ENCODE measurements at regions not wholly inside any gene's neighbourhood (a gene's known extent, or its start where the extent isn't known, plus 50 kb on each side); places are given as distances from the start of the nearest gene placed in this dataset.

DNA sequence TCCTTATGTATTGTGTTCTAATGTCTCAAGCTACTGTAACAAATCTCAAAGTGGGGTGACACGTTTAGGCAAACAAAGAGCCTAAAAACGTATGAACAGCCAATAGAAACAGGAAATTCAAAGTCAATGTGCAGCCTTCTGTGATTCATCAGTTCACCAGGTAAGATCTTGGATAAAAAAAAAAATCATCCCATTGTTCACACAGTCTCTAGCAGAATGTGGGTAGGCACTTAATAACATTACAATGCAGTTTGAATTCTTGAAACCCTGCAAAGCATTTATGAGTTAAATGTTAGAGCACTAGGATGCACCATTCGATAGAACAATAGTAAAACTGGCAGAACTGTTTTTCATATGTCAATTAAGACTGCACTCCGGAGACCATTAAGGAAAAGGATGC lies 88.2 kb upstream of the HDAC9 start:
- Histone ChIP-seq H3K27ac (ENCODE audit: extremely low read depth, low read depth, low read length) (no peak overlapping the region), H3K4me1 (ENCODE audit: control insufficient read depth, insufficient read depth, low read length) (no peaks in the 10 kb centered on the region), H3K36me3 (ENCODE audit: control insufficient read depth in 2 of 2, insufficient read depth in 1 of 2, low read length in 2 of 2) (no peaks in the 10 kb centered on the region), H3K4me3 (ENCODE audit: low read depth, low read length) (no peak overlapping the region), H3K9me3 (ENCODE audit: control insufficient read depth, insufficient read depth, low read depth, low read length) (no peaks in the 10 kb centered on the region)
- no peak for TF ChIP-seq ZFP37 (tag by site-specific recombination; IDR thresholded peaks at IDR 0.05)
- no peak for TF ChIP-seq PRDM10 (tag by site-specific recombination; IDR thresholded peaks at IDR 0.05)
- TF ChIP-seq TSHZ1 (tag by site-specific recombination; IDR thresholded peaks at IDR 0.05; ENCODE audit: borderline replicate concordance) = no peak
- no peak for TF ChIP-seq ZNF624 (tag by site-specific recombination; IDR thresholded peaks at IDR 0.05)
- POLR2A ChIA-PET = no interaction called here
- CTCF ChIA-PET = interaction anchor here (1.0 kb wide), 1 partner anchor 51 kb away, joined by 3 read pairs; no protein-coding TSS in a partner anchor

- no peaks in the 10 kb centered on the region for H3K36me3 ChIP-seq (ENCODE audit: control insufficient read depth in 2 of 2, insufficient read depth in 1 of 2, low read length in 2 of 2)
- TF ChIP-seq ELK4 (IDR thresholded peaks at IDR 0.05; ENCODE audit: borderline replicate concordance, low read depth, low read length) (no peak), ZNF621 (tag by site-specific recombination; IDR thresholded peaks at IDR 0.05) (no peak), YY1 (tag by site-specific recombination; IDR thresholded peaks at IDR 0.05) (no peak), SETDB1 (IDR thresholded peaks at IDR 0.05; ENCODE audit: insufficient read length, low read length) (no peak), ZNF600 (tag by site-specific recombination; IDR thresholded peaks at IDR 0.05) (no peak)
- TF ChIP-seq, protein P1, sequence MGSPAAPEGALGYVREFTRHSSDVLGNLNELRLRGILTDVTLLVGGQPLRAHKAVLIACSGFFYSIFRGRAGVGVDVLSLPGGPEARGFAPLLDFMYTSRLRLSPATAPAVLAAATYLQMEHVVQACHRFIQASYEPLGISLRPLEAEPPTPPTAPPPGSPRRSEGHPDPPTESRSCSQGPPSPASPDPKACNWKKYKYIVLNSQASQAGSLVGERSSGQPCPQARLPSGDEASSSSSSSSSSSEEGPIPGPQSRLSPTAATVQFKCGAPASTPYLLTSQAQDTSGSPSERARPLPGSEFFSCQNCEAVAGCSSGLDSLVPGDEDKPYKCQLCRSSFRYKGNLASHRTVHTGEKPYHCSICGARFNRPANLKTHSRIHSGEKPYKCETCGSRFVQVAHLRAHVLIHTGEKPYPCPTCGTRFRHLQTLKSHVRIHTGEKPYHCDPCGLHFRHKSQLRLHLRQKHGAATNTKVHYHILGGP (tag by site-specific recombination; IDR thresholded peaks at IDR 0.05) = no peak
- H3K4me1 ChIP-seq (ENCODE audit: control insufficient read depth, insufficient read depth, low read length) = no peaks in the 10 kb centered on the region
- ChIA-PET CTCF (interaction anchor here (0.6 kb wide), 1 partner anchor 259 kb away, joined by 3 read pairs; no protein-coding TSS in a partner anchor), POLR2A (interaction anchor here (0.6 kb wide), 1 partner anchor 13 kb away, joined by 3 read pairs; no protein-coding TSS in a partner anchor)
- no peak overlapping the region for H3K4me3 ChIP-seq (ENCODE audit: low read depth, low read length)
- no peak overlapping the region for H3K27ac ChIP-seq (ENCODE audit: extremely low read depth, low read depth, low read length)
- no peaks in the 10 kb centered on the region for H3K9me3 ChIP-seq (ENCODE audit: control insufficient read depth, insufficient read depth, low read depth, low read length)
Measured at GRCh38 chr7:18408461-18408860, 87.1 kb upstream of the HDAC9 start.

DNA sequence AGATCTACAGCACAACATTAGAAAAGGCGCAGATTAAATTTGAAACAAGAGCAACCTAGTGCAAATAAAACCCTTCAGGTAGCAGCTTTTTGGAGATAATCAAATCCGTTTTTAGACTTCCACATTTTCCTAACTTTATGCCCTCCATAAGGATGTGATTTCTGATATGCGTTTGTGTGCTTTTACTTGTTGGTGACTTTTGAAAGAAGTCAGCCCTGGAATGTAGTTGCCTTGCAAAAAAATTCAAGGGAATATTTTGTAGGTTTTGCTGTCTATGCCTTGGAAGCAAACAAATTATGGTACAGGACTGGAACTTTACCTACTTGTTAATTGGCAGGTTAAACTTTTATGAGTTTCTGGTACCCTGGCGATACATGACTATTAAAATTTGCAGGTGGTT lies 86.7 kb upstream of the HDAC9 start:
- no peaks in the 10 kb centered on the region for H3K36me3 ChIP-seq (ENCODE audit: control insufficient read depth in 2 of 2, insufficient read depth in 1 of 2, low read length in 2 of 2)
- CTCF ChIA-PET = interaction anchor here (0.6 kb wide), 1 partner anchor 259 kb away, joined by 3 read pairs; no protein-coding TSS in a partner anchor
- no peak overlapping the region for H3K4me3 ChIP-seq (ENCODE audit: low read depth, low read length)
- POLR2A ChIA-PET = interaction anchor here (0.6 kb wide), 1 partner anchor 13 kb away, joined by 3 read pairs; no protein-coding TSS in a partner anchor
- H3K9me3 ChIP-seq (ENCODE audit: control insufficient read depth, insufficient read depth, low read depth, low read length) = no peaks in the 10 kb centered on the region
- no peaks in the 10 kb centered on the region for H3K4me1 ChIP-seq (ENCODE audit: control insufficient read depth, insufficient read depth, low read length)
- H3K27ac ChIP-seq (ENCODE audit: extremely low read depth, low read depth, low read length) = no peak overlapping the region
- TF ChIP-seq, protein P2, sequence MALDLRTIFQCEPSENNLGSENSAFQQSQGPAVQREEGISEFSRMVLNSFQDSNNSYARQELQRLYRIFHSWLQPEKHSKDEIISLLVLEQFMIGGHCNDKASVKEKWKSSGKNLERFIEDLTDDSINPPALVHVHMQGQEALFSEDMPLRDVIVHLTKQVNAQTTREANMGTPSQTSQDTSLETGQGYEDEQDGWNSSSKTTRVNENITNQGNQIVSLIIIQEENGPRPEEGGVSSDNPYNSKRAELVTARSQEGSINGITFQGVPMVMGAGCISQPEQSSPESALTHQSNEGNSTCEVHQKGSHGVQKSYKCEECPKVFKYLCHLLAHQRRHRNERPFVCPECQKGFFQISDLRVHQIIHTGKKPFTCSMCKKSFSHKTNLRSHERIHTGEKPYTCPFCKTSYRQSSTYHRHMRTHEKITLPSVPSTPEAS (tag by site-specific recombination; IDR thresholded peaks at IDR 0.05) = no peak
- no peak for TF ChIP-seq ZNF558 (tag by site-specific recombination; IDR thresholded peaks at IDR 0.05)
- no peak for TF ChIP-seq KLF7 (tag by site-specific recombination; IDR thresholded peaks at IDR 0.05; ENCODE audit: borderline replicate concordance)
- no peak for TF ChIP-seq ZEB2 (tag by site-specific recombination; IDR thresholded peaks at IDR 0.05)
- no peak for TF ChIP-seq TSHZ1 (tag by site-specific recombination; IDR thresholded peaks at IDR 0.05; ENCODE audit: borderline replicate concordance)
- no peak for TF ChIP-seq ZNF266 (tag by site-specific recombination; IDR thresholded peaks at IDR 0.05; ENCODE audit: low read depth)
- no peak for TF ChIP-seq ZNF629 (tag by site-specific recombination; IDR thresholded peaks at IDR 0.05)
